ENCODE measurements at regions not wholly inside any gene's neighbourhood (a gene's known extent, or its start where the extent isn't known, plus 50 kb on each side); places are given as distances from the start of the nearest gene placed in this dataset.

- TF ChIP-seq CTCF (IDR thresholded peaks at IDR 0.05; ENCODE audit: insufficient read depth, low read depth, low read length, missing control alignments), result no peak
- no peak overlapping the region for H3K4me3 ChIP-seq (ENCODE audit: low read depth, low read length)
- DNase-seq (ENCODE audit: low read depth), result no peak
Observed at GRCh38 chr4:71235311-71236201, 103.3 kb upstream of the SLC4A4 start.

GRCh38 chr4:71236226-71236625, 102.6 kb upstream of the SLC4A4 start:
- no peak for DNase-seq (ENCODE audit: low read depth)
- no peak overlapping the region for H3K4me3 ChIP-seq (ENCODE audit: low read depth, low read length)
- no peak for TF ChIP-seq CTCF (IDR thresholded peaks at IDR 0.05; ENCODE audit: insufficient read depth, low read depth, low read length, missing control alignments)

- H3K4me3 ChIP-seq (ENCODE audit: low read depth, low read length), result no peak overlapping the region
- DNase-seq (ENCODE audit: low read depth), result no peak
- TF ChIP-seq CTCF (IDR thresholded peaks at IDR 0.05; ENCODE audit: insufficient read depth, low read depth, low read length, missing control alignments), result no peak
Observed at GRCh38 chr4:71237641-71238040, 101.2 kb upstream of the SLC4A4 start.

GRCh38 chr4:71239365-71239764, 99.5 kb upstream of the SLC4A4 start:
- no peak for TF ChIP-seq CTCF (IDR thresholded peaks at IDR 0.05; ENCODE audit: insufficient read depth, low read depth, low read length, missing control alignments)
- H3K4me3 ChIP-seq (ENCODE audit: low read depth, low read length), result no peak overlapping the region
- DNase-seq (ENCODE audit: low read depth), result no peak

GRCh38 chr4:71240094-71240493, 98.7 kb upstream of the SLC4A4 start:
- no peak for TF ChIP-seq CTCF (IDR thresholded peaks at IDR 0.05; ENCODE audit: insufficient read depth, low read depth, low read length, missing control alignments)
- no peak overlapping the region for H3K4me3 ChIP-seq (ENCODE audit: low read depth, low read length)
- DNase-seq (ENCODE audit: low read depth), result no peak

GRCh38 chr4:71241501-71242288, 97.1 kb upstream of the SLC4A4 start:
- no peak overlapping the region for H3K4me3 ChIP-seq (ENCODE audit: low read depth, low read length)
- no peak for DNase-seq (ENCODE audit: low read depth)

More at GRCh38 chr4:71241501-71242288, 97.1 kb upstream of the SLC4A4 start:
- no peak for TF ChIP-seq CTCF (IDR thresholded peaks at IDR 0.05; ENCODE audit: insufficient read depth, low read depth, low read length, missing control alignments)
